ENCODE measurements at regions not wholly inside any gene's neighbourhood (a gene's known extent, or its start where the extent isn't known, plus 50 kb on each side); places are given as distances from the start of the nearest gene placed in this dataset.

- TF ChIP-seq YY1 (IDR thresholded peaks at IDR 0.05; ENCODE audit: insufficient read depth, insufficient read length) = no peak
- no peak for TF ChIP-seq ZNF274 (IDR thresholded peaks at IDR 0.05; ENCODE audit: low read depth, low read length)
- no peak for TF ChIP-seq SUZ12 (IDR thresholded peaks at IDR 0.05; ENCODE audit: extremely low read depth, insufficient read depth, insufficient read length)
- no peaks in the 10 kb centered on the region for H3K9me3 ChIP-seq (ENCODE audit: insufficient read depth, low read length)
- H3K9ac ChIP-seq (ENCODE audit: insufficient read length, low read depth) = no peak overlapping the region
- no peaks in the 10 kb centered on the region for H3K27me3 ChIP-seq (ENCODE audit: insufficient read depth, insufficient read length)
- H3K4me1 ChIP-seq (ENCODE audit: insufficient read depth, insufficient read length) = peaks cover 3% of the 10 kb centered on the region
- H3K4me3 ChIP-seq (ENCODE audit: insufficient read length, low read depth) = no peak overlapping the region
- DNase-seq (ENCODE audit: low read depth, low spot score) = no peak
- H3K36me3 ChIP-seq (ENCODE audit: insufficient read depth, insufficient read length, low read length) = no peaks in the 10 kb centered on the region
Observed at GRCh38 chr9:89808756-89809181, 204.0 kb downstream of the GADD45G start.

- Histone ChIP-seq H3K4me3 (ENCODE audit: insufficient read length, low read depth) (no peak overlapping the region), H3K9ac (ENCODE audit: insufficient read length, low read depth) (no peak overlapping the region), H3K9me3 (ENCODE audit: insufficient read depth, low read length) (no peaks in the 10 kb centered on the region), H3K27me3 (ENCODE audit: insufficient read depth, insufficient read length) (no peaks in the 10 kb centered on the region), H3K4me1 (ENCODE audit: insufficient read depth, insufficient read length) (peaks cover 3% of the 10 kb centered on the region), H3K36me3 (ENCODE audit: insufficient read depth, insufficient read length, low read length) (no peaks in the 10 kb centered on the region)
- TF ChIP-seq YY1 (IDR thresholded peaks at IDR 0.05; ENCODE audit: insufficient read depth, insufficient read length) (no peak), SUZ12 (IDR thresholded peaks at IDR 0.05; ENCODE audit: extremely low read depth, insufficient read depth, insufficient read length) (no peak), ZNF274 (IDR thresholded peaks at IDR 0.05; ENCODE audit: low read depth, low read length) (no peak)
- DNase-seq (ENCODE audit: low read depth, low spot score) = no peak
Observed at GRCh38 chr9:89810431-89810830, 205.6 kb downstream of the GADD45G start.

GRCh38 chr9:89811356-89811755 lies 206.5 kb downstream of the GADD45G start:
- Histone ChIP-seq H3K36me3 (ENCODE audit: insufficient read depth, insufficient read length, low read length) (no peaks in the 10 kb centered on the region), H3K9ac (ENCODE audit: insufficient read length, low read depth) (no peak overlapping the region), H3K4me1 (ENCODE audit: insufficient read depth, insufficient read length) (peaks cover 3% of the 10 kb centered on the region), H3K4me3 (ENCODE audit: insufficient read length, low read depth) (no peak overlapping the region), H3K9me3 (ENCODE audit: insufficient read depth, low read length) (no peaks in the 10 kb centered on the region), H3K27me3 (ENCODE audit: insufficient read depth, insufficient read length) (no peaks in the 10 kb centered on the region)
- no peak for DNase-seq (ENCODE audit: low read depth, low spot score)
- TF ChIP-seq ZNF274 (IDR thresholded peaks at IDR 0.05; ENCODE audit: low read depth, low read length) (no peak), SUZ12 (IDR thresholded peaks at IDR 0.05; ENCODE audit: extremely low read depth, insufficient read depth, insufficient read length) (no peak), YY1 (IDR thresholded peaks at IDR 0.05; ENCODE audit: insufficient read depth, insufficient read length) (no peak)

GRCh38 chr9:89811886-89812450 lies 207.2 kb downstream of the GADD45G start:
- Histone ChIP-seq H3K4me1 (ENCODE audit: insufficient read depth, insufficient read length) (peaks cover 3% of the 10 kb centered on the region), H3K9ac (ENCODE audit: insufficient read length, low read depth) (no peak overlapping the region), H3K36me3 (ENCODE audit: insufficient read depth, insufficient read length, low read length) (no peaks in the 10 kb centered on the region), H3K4me3 (ENCODE audit: insufficient read length, low read depth) (no peak overlapping the region), H3K9me3 (ENCODE audit: insufficient read depth, low read length) (no peaks in the 10 kb centered on the region), H3K27me3 (ENCODE audit: insufficient read depth, insufficient read length) (no peaks in the 10 kb centered on the region)
- TF ChIP-seq YY1 (IDR thresholded peaks at IDR 0.05; ENCODE audit: insufficient read depth, insufficient read length) (no peak), SUZ12 (IDR thresholded peaks at IDR 0.05; ENCODE audit: extremely low read depth, insufficient read depth, insufficient read length) (no peak), ZNF274 (IDR thresholded peaks at IDR 0.05; ENCODE audit: low read depth, low read length) (no peak)
- DNase-seq (ENCODE audit: low read depth, low spot score) = no peak

- H3K36me3 ChIP-seq (ENCODE audit: insufficient read depth, insufficient read length, low read length) = no peaks in the 10 kb centered on the region
- DNase-seq (ENCODE audit: low read depth, low spot score) = no peak
- TF ChIP-seq ZNF274 (IDR thresholded peaks at IDR 0.05; ENCODE audit: low read depth, low read length) = no peak
- no peak for TF ChIP-seq SUZ12 (IDR thresholded peaks at IDR 0.05; ENCODE audit: extremely low read depth, insufficient read depth, insufficient read length)
- TF ChIP-seq YY1 (IDR thresholded peaks at IDR 0.05; ENCODE audit: insufficient read depth, insufficient read length) = no peak
- H3K9ac ChIP-seq (ENCODE audit: insufficient read length, low read depth) = no peak overlapping the region
- H3K9me3 ChIP-seq (ENCODE audit: insufficient read depth, low read length) = no peaks in the 10 kb centered on the region
- H3K4me3 ChIP-seq (ENCODE audit: insufficient read length, low read depth) = no peak overlapping the region
- peaks cover 3% of the 10 kb centered on the region for H3K4me1 ChIP-seq (ENCODE audit: insufficient read depth, insufficient read length)
- no peaks in the 10 kb centered on the region for H3K27me3 ChIP-seq (ENCODE audit: insufficient read depth, insufficient read length)
Observed at GRCh38 chr9:89812556-89813181, 207.9 kb downstream of the GADD45G start.

- TF ChIP-seq ZNF274 (IDR thresholded peaks at IDR 0.05; ENCODE audit: low read depth, low read length) = no peak
- TF ChIP-seq SUZ12 (IDR thresholded peaks at IDR 0.05; ENCODE audit: extremely low read depth, insufficient read depth, insufficient read length) = no peak
- no peak for TF ChIP-seq YY1 (IDR thresholded peaks at IDR 0.05; ENCODE audit: insufficient read depth, insufficient read length)
- DNase-seq (ENCODE audit: low read depth, low spot score) = no peak
- H3K9me3 ChIP-seq (ENCODE audit: insufficient read depth, low read length) = no peaks in the 10 kb centered on the region
- H3K4me3 ChIP-seq (ENCODE audit: insufficient read length, low read depth) = no peak overlapping the region
- H3K4me1 ChIP-seq (ENCODE audit: insufficient read depth, insufficient read length) = no peaks in the 10 kb centered on the region
- H3K36me3 ChIP-seq (ENCODE audit: insufficient read depth, insufficient read length, low read length) = no peaks in the 10 kb centered on the region
- no peak overlapping the region for H3K9ac ChIP-seq (ENCODE audit: insufficient read length, low read depth)
- H3K27me3 ChIP-seq (ENCODE audit: insufficient read depth, insufficient read length) = no peaks in the 10 kb centered on the region
Observed at GRCh38 chr9:89813482-89813881, 208.7 kb downstream of the GADD45G start.

GRCh38 chr9:89814340-89815040 lies 209.7 kb downstream of the GADD45G start:
- no peaks in the 10 kb centered on the region for H3K36me3 ChIP-seq (ENCODE audit: insufficient read depth, insufficient read length, low read length)
- DNase-seq (ENCODE audit: low read depth, low spot score) = no peak
- no peak overlapping the region for H3K4me3 ChIP-seq (ENCODE audit: insufficient read length, low read depth)
- no peaks in the 10 kb centered on the region for H3K4me1 ChIP-seq (ENCODE audit: insufficient read depth, insufficient read length)
- H3K9me3 ChIP-seq (ENCODE audit: insufficient read depth, low read length) = no peaks in the 10 kb centered on the region
- no peak overlapping the region for H3K9ac ChIP-seq (ENCODE audit: insufficient read length, low read depth)
- no peak for TF ChIP-seq ZNF274 (IDR thresholded peaks at IDR 0.05; ENCODE audit: low read depth, low read length)
- no peak for TF ChIP-seq YY1 (IDR thresholded peaks at IDR 0.05; ENCODE audit: insufficient read depth, insufficient read length)
- TF ChIP-seq SUZ12 (IDR thresholded peaks at IDR 0.05; ENCODE audit: extremely low read depth, insufficient read depth, insufficient read length) = no peak
- no peaks in the 10 kb centered on the region for H3K27me3 ChIP-seq (ENCODE audit: insufficient read depth, insufficient read length)
